Upper lobe of left lung (tissue), 4 donors: ENCODE measurements at regions not wholly inside any gene's neighbourhood (a gene's known extent, or its start where the extent isn't known, plus 50 kb on each side); places are given as distances from the start of the nearest gene placed in this dataset.

Experiments used
- POLR2A ChIP-seq, 4 donors: fragments of 450-650 bp; IDR thresholded peaks; one replicate each; pipeline ENCODE4 v1.5.1; 2016 to 2017; ENCODE audit warnings: antibody characterized with exemption in 4 of 4, mild to moderate bottlenecking in 2 of 4
- POLR2AphosphoS5 ChIP-seq, 2 donors: sonication (generic); formaldehyde crosslinking; IDR thresholded peaks; one replicate each; pipeline ENCODE4 v1.5.1; 2017; ENCODE audit warnings: antibody characterized with exemption in 2 of 2
- TF ChIP-seq, protein P1 (sequence below), 6 experiments: fragments of 450-650 bp in 4 of 6; fragments of 200-600 bp in 2 of 6; sonication (generic) in 2 of 6; IDR thresholded peaks; one replicate each; pipeline ENCODE4 v1.5.1; 2016 to 2019; ENCODE audit warnings: antibody characterized with exemption in 6 of 6

DNA sequence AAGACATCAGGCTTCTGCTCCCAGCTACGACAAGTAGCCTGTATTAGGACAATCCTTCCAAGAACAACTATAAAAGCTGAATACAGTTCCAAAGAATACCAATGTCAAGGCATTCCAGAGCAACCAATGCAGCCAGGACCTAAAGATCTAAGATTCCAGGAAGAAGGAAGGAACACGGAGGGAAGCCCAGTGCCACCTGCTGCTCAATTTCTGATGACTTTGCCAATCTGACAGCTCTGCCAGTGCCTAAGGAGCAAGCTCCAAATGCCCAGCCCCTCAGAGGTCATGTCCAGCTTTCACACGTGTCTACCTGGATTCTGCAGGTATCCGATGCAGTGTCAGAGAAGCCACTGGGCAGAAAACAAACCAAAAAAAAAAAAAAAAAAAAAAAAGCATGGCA lies 164.4 kb downstream of the IRS2 start:
- TF ChIP-seq, protein P1, sequence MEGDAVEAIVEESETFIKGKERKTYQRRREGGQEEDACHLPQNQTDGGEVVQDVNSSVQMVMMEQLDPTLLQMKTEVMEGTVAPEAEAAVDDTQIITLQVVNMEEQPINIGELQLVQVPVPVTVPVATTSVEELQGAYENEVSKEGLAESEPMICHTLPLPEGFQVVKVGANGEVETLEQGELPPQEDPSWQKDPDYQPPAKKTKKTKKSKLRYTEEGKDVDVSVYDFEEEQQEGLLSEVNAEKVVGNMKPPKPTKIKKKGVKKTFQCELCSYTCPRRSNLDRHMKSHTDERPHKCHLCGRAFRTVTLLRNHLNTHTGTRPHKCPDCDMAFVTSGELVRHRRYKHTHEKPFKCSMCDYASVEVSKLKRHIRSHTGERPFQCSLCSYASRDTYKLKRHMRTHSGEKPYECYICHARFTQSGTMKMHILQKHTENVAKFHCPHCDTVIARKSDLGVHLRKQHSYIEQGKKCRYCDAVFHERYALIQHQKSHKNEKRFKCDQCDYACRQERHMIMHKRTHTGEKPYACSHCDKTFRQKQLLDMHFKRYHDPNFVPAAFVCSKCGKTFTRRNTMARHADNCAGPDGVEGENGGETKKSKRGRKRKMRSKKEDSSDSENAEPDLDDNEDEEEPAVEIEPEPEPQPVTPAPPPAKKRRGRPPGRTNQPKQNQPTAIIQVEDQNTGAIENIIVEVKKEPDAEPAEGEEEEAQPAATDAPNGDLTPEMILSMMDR (IDR thresholded peaks at IDR 0.05): no peak
- TF ChIP-seq POLR2AphosphoS5 (IDR thresholded peaks at IDR 0.05) (no peak), POLR2A (IDR thresholded peaks at IDR 0.05) (no peak)
